Thyroid gland (tissue), 4 donors: ENCODE measurements at regions not wholly inside any gene's neighbourhood (a gene's known extent, or its start where the extent isn't known, plus 50 kb on each side); places are given as distances from the start of the nearest gene placed in this dataset.

Experiments used
- POLR2A ChIP-seq, 2 donors: fragments of 450-650 bp; IDR thresholded peaks; one replicate each; pipeline ENCODE4 v1.6.1; 2017; ENCODE audit warnings: antibody characterized with exemption in 2 of 2, mild to moderate bottlenecking in 2 of 2, moderate library complexity in 1 of 2
- TF ChIP-seq, protein P1 (sequence below), 6 experiments: fragments of 200-600 bp in 3 of 6; fragments of 450-650 bp in 3 of 6; sonication (generic) in 3 of 6; IDR thresholded peaks; one replicate each; pipeline ENCODE4 v1.5.1; 2016 to 2019; ENCODE audit warnings: antibody characterized with exemption in 6 of 6, mild to moderate bottlenecking in 2 of 6, inconsistent platforms in 1 of 6, moderate library complexity in 1 of 6

DNA sequence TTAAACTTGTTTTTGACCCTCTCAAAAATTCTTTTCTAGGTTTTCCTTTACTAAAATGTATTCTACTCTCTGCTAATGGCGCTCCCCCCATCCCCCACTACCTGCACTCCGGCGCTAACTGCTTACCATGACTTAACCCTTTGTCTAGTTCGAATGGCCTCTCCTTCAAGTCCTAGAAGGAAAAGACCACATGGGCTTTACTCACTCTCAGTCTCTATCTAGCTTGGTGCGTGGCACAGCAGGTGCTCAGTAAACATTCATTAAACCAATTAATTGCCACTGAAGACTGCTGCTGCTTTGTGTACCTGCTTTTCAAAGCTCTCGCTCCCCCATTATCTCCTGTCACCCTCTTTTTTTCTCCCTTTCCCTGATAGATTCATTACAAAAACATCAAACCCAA is 457.7 kb upstream of the THRB start:
- no peak for TF ChIP-seq POLR2A (IDR thresholded peaks at IDR 0.05)
- TF ChIP-seq, protein P1, sequence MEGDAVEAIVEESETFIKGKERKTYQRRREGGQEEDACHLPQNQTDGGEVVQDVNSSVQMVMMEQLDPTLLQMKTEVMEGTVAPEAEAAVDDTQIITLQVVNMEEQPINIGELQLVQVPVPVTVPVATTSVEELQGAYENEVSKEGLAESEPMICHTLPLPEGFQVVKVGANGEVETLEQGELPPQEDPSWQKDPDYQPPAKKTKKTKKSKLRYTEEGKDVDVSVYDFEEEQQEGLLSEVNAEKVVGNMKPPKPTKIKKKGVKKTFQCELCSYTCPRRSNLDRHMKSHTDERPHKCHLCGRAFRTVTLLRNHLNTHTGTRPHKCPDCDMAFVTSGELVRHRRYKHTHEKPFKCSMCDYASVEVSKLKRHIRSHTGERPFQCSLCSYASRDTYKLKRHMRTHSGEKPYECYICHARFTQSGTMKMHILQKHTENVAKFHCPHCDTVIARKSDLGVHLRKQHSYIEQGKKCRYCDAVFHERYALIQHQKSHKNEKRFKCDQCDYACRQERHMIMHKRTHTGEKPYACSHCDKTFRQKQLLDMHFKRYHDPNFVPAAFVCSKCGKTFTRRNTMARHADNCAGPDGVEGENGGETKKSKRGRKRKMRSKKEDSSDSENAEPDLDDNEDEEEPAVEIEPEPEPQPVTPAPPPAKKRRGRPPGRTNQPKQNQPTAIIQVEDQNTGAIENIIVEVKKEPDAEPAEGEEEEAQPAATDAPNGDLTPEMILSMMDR (IDR thresholded peaks at IDR 0.05) = no peak
